ENCODE measurements at regions not wholly inside any gene's neighbourhood (a gene's known extent, or its start where the extent isn't known, plus 50 kb on each side); places are given as distances from the start of the nearest gene placed in this dataset.
A peak's percentile ranks its signal among the peaks of the same experiment; 100 is the strongest.

GRCh38 chr10:35926846-35927245, 284.8 kb upstream of the FZD8 start:
- DNase-seq (ENCODE audit: low spot score) = no peak

GRCh38 chr10:35925493-35925892, 283.4 kb upstream of the FZD8 start:
- no peak for DNase-seq (ENCODE audit: low spot score)

GRCh38 chr10:35924759-35925158, 282.7 kb upstream of the FZD8 start:
- no peak for DNase-seq (ENCODE audit: low spot score)

GRCh38 chr10:35922876-35923600, 280.9 kb upstream of the FZD8 start:
- DNase-seq (ENCODE audit: low spot score) = no peak

- DNase-seq (ENCODE audit: low spot score) = no peak
These were observed 279.8 kb upstream of the FZD8 start for GRCh38 chr10:35921866-35922350.

- DNase-seq (ENCODE audit: low spot score) = peak; percentile 7
These were observed 274.7 kb upstream of the FZD8 start for GRCh38 chr10:35916791-35917190.

GRCh38 chr10:35913628-35914027, 271.5 kb upstream of the FZD8 start:
- no peak for DNase-seq (ENCODE audit: low spot score)

- no peak for DNase-seq (ENCODE audit: low spot score)
These were observed 270.8 kb upstream of the FZD8 start for GRCh38 chr10:35912615-35913569.

- DNase-seq (ENCODE audit: low spot score) = no peak
These were observed 269.9 kb upstream of the FZD8 start for GRCh38 chr10:35911954-35912353.

- DNase-seq (ENCODE audit: low spot score) = no peak
These were observed 269.1 kb upstream of the FZD8 start for GRCh38 chr10:35911233-35911632.

GRCh38 chr10:35910234-35910633, 268.1 kb upstream of the FZD8 start:
- DNase-seq (ENCODE audit: low spot score) = no peak

- DNase-seq (ENCODE audit: low spot score) = no peak
These were observed 267.1 kb upstream of the FZD8 start for GRCh38 chr10:35909121-35909720.

- no peak for DNase-seq (ENCODE audit: low spot score)
These were observed 266.4 kb upstream of the FZD8 start for GRCh38 chr10:35908451-35908850.

- no peak for DNase-seq (ENCODE audit: low spot score)
These were observed 265.5 kb upstream of the FZD8 start for GRCh38 chr10:35907548-35907947.

GRCh38 chr10:35906155-35906554, 264.1 kb upstream of the FZD8 start:
- DNase-seq (ENCODE audit: low spot score) = no peak

- no peak for DNase-seq (ENCODE audit: low spot score)
These were observed 260.9 kb upstream of the FZD8 start for GRCh38 chr10:35903021-35903420.

- no peak for DNase-seq (ENCODE audit: low spot score)
These were observed 256.8 kb upstream of the FZD8 start for GRCh38 chr10:35898716-35899440.

GRCh38 chr10:35896001-35896400, 253.9 kb upstream of the FZD8 start:
- DNase-seq (ENCODE audit: low spot score) = no peak

GRCh38 chr10:35895331-35895730, 253.2 kb upstream of the FZD8 start:
- DNase-seq (ENCODE audit: low spot score) = no peak

GRCh38 chr10:35892526-35892925, 250.4 kb upstream of the FZD8 start:
- DNase-seq (ENCODE audit: low spot score) = no peak

- DNase-seq (ENCODE audit: low spot score) = no peak
These were observed 248.8 kb upstream of the FZD8 start for GRCh38 chr10:35890676-35891495.

Measured in NAMALWA (cell line).